Suprapubic skin (tissue), 4 donors: ENCODE measurements at regions not wholly inside any gene's neighbourhood (a gene's known extent, or its start where the extent isn't known, plus 50 kb on each side); places are given as distances from the start of the nearest gene placed in this dataset.

Source experiments
- CTCF ChIP-seq, 2 donors: fragments of 200-600 bp in 1 of 2; fragments of 450-650 bp in 1 of 2; sonication (generic) in 1 of 2; IDR thresholded peaks; one replicate each; pipeline ENCODE4 v1.5.1; 2016 to 2019; ENCODE audit warnings: antibody characterized with exemption in 2 of 2, mild to moderate bottlenecking in 1 of 2, moderate library complexity in 1 of 2
- POLR2A ChIP-seq, 2 donors: fragments of 450-650 bp; IDR thresholded peaks; one replicate each; pipeline ENCODE4 v1.6.1; 2017; ENCODE audit warnings: antibody characterized with exemption in 2 of 2, mild to moderate bottlenecking in 2 of 2, moderate library complexity in 2 of 2
- POLR2AphosphoS5 ChIP-seq, 3 donors: sonication (generic); formaldehyde crosslinking; IDR thresholded peaks; one replicate each; pipeline ENCODE4 v1.6.1; 2017; ENCODE audit warnings: antibody characterized with exemption in 3 of 3

- TF ChIP-seq CTCF (IDR thresholded peaks at IDR 0.05) (no peak), POLR2AphosphoS5 (IDR thresholded peaks at IDR 0.05) (no peak), POLR2A (IDR thresholded peaks at IDR 0.05) (no peak)
Measured at GRCh38 chr20:60172346-60172984, 214.2 kb downstream of the CDH26 start.
